HG02852 (cell line): ENCODE measurements at regions not wholly inside any gene's neighbourhood (a gene's known extent, or its start where the extent isn't known, plus 50 kb on each side); places are given as distances from the start of the nearest gene placed in this dataset.
"Not testable (repeated sequence)": the region's sequence is repeated elsewhere in the genome, so short reads cannot be mapped to it uniquely, and the experiment has no call there.

Experiments
- ATAC-seq: cut with Tn5 transposase; IDR thresholded peaks from one replicate; pipeline ENCODE4 v1.9.1; 2021; ENCODE audit warnings: mild to moderate bottlenecking, moderate library complexity; ENCODE audit not compliant: unreplicated experiment

DNA sequence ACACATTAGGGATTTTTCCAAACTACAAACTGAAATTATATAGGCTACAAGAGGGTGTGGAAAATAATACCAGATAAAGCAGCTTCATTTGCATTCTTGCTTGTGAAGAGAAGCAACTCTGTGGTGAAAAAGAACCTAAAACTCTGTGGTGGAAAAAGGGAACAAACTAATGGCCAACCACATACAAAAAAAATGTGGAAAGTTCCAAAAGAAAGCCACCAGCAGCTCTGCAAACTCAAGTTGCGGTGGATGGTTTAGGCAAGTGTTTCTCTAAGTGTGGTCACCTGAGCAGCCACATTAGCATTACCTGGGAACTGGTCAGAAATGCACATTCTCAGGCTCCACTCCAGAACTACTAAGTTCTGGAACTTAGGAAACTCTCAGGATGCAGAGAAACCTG is 586.4 kb downstream of the ACTL7B start:
- no peak for ATAC-seq

DNA sequence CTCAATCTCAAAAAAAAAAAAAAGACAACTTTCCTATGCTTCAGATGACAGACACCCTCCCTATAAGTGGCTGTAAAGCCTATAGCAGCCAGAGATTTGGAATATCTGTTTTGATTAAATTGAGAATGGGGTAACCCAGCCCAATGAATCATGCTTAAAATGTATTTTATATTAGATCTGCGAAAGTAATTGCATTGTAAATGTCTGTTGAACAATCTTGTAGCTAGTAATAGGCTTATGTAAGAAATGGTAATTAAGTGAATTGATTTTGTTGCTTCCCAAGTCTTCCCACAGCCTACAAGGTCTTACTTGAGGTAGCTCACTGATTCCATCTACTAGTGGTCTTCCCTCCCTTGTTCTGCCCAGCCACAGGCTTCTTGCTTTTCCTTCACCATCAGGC is 590.7 kb downstream of the ACTL7B start:
- no peak for ATAC-seq

DNA sequence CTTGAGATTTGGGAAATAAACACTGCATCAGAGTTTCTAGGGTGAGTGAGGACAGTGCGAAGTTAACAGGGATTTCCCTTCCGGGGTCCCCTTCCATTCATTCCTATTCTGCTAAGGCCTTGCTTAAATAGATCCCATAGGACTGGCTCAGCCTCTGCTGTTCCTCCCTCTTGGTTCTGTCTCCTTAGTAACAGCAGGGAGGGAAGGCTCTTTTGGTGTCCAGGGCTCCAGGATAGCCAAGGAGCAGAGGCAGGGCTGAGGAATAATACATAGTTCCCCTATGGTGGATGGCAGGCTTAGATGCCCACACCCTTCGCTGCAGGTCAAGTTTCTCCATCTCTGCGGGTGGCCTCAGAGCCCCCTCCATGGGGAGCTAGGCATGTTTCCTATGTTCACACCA is 591.7 kb downstream of the ACTL7B start:
- ATAC-seq = no peak

DNA sequence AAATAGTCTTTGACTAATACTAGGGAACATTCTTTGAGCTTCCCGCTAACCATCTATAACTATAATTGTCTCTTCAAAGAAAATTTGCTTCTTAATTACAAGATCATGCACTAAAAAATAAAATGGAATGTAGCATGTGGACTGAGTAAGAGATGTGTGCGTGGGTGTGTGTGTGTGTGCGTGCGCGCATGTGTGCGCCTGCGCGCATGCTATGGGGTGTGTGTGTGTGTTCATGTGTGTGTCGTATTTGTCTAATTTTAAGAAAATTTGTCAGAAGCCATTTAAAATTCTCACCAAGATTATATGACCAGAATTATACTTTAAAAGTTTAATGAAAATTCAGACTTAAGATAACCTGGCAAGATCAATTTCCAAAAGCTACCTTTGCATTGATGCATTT is 593.0 kb downstream of the ACTL7B start:
- ATAC-seq = no peak

DNA sequence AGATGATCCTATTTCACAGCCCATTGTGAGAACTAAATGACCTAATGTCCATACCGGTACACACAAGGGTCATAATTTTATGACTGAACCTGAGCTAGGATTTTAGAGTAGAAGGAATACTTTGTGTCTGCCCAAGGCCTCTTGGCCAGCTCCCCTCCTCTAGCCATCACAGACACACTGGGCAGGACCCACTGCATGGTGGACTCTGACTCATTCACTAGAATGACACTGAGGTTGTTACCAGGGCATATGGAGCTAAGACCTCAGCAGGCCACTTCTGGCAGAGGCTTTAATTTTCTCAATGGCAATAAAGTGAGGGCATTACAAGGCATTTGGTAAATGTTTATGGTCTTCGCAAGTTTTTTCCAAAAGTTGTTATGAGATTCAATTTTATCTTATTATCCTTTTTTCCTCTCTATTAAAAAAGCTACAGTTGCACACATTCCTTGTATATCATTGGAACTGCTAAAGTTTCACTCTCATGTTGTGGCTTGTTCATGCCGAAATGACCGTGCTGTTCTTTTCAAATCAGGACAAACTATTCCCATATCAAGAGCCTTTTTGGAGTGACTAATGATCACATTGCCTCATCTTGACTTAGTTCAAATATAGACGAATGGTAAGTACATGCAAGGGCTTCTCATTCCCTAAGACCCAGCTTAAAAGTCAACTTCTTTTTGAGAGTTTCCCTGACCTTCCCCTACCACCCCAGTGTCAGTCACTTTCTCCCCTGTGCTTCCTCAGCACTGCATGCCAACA is 595.7 kb downstream of the ACTL7B start:
- ATAC-seq = no peak

DNA sequence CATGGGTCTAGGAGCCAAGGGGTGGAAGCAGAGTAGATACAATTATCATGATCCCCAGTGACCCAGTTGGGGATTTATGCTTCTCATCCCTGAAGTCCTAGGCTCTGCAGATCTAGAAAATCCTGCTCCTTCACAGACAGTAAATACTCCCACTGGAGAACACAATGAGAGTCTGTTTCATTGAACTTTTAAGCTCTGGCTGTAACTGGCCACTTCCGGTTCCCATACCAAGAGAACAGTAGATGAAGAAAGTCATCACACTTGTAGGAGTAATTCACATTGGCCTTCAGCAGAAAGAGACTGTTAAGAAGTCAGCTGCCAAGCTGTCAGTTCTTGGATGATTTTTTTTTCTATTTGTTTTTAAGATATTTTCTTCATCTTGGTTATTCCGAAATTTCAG is 597.1 kb downstream of the ACTL7B start:
- ATAC-seq = no peak

DNA sequence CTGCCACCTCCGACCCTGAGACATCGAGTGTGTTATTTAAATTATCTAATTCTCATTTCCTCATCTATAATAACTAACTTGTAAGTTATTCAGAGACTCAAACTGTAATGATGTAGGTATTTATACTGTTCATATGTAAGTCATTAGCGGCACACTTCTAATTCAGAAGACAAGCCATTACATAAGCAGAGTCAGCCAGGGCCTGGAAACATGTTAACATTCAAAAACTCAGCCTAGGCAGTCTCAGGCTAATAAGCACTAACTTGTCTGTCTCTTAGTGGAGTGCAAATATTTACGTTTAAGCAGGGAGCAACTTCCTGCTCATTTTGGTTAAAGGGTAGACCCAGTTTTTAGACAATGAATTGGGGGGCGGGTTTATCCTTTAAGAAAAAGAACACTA is 598.4 kb downstream of the ACTL7B start:
- no peak for ATAC-seq

DNA sequence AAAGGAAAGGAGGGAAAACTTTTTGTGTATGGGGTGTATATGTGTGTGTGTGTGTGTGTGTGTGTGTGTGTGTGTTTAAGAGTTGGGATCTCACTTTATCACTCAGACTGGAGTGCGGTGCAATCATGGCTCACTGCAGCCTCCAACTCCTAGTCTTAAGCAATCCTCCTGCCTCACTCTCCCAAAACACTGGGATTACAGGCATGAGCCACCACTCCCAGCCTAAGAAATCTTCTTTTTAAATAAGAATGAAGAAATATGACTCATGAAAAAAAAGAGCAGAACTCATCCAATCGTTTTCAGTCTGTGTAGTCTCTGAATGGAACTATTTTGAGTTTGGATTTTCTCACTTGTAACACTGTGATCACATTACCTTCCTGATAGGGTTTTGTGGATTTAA is 601.5 kb downstream of the ACTL7B start:
- ATAC-seq = no peak

DNA sequence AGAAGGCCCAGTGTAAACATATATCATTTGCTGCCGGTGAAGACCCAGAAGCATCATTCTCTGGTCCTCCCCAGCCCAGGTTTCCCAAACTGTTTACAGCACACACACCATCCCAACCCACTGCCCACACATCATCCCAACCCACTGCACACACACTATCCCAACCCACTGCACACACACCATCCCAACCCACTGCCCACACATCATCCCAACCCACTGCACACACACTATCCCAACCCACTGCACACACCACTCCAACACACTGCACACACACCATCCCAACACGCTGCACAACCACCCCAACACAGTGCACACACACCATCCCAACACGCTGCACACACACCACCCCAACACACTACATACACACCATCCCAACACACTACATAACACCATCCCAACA is 608.4 kb downstream of the ACTL7B start:
- ATAC-seq = not testable (repeated sequence)

DNA sequence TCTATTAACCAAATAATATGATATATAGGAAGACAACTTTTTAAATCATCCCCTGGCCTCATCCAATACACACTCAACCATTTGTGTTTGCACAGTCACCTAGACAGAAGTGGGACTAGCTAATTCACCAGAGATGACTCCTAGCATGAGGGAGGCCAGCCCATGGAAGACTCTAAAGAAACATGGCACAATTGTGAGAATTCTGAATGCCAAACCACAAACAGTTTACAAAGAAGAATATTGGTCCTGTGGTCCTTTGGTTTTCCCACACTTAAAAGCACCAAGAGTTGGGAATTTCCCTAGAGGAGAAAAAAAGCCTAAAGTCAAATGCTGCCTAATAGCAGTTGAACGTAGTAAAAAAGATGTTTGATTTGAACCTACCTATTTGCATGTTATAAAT is 609.9 kb downstream of the ACTL7B start:
- no peak for ATAC-seq

DNA sequence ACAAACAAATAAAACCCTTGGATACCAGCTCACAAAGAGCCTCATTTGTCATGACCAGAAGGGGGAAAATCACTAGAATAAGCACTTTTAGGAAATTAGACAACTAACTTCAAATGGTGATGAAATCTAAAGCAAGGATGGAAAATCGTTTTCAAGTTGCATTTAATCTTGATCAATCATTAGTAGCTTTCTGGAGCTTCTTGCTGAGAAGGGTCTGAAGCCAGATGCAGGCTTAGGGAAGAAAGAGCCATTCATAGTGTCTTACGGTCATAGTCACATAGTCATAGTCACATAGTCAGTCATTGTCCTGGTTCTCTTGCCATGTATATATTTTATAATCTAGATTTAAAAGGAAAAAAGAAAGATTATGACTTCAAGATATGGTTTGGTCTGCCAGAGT is 610.5 kb downstream of the ACTL7B start:
- no peak for ATAC-seq

DNA sequence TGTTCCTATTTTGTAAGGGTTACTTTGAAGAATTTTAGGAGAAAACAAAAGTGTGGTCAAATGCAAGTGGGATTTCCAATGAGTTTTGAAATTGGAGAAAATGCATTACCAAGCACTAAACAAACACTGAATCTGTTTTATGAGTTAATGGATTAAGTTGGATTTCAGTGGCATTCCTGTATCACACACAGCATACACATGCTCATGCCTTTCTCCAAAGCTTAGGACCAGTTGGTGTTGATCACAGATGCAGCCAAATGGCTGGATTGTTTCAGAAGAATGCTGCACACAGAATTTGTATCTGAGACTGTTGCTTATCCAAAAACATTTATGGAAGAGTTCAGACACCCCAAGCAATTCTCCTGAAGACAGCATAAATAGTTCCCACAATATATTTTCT is 611.1 kb downstream of the ACTL7B start:
- ATAC-seq = no peak

DNA sequence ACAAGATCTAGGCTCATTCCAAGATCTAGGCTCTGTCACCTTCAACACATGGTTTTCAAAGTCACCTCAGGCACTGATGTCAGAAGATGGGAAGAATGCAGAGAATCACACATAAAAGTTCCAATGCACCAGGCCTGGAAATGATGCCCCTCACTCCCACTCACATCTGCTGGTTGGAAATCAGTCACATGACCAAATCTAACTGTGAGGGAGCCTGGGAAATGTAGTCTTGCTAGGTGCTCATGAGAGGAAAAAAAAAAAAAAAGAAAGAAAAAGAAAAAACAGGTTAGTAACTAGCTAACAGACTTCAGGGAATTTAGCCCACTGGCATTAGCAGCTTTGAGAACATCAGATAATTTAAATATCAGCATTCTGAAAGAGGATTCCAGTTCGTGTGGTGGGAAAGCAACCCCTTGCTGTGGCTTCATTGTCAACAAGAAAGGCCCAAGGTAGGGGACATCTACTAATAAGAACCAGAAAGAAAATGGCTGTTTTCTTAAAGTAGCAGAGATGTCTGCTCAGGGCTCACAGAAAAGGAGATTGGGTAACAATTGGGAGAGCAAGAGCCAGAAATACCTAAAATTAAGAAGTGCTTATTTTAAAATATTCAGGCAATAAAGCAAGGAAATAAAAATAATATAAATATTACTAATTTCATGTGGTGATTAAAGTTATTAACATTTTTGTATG is 614.3 kb downstream of the ACTL7B start:
- no peak for ATAC-seq

DNA sequence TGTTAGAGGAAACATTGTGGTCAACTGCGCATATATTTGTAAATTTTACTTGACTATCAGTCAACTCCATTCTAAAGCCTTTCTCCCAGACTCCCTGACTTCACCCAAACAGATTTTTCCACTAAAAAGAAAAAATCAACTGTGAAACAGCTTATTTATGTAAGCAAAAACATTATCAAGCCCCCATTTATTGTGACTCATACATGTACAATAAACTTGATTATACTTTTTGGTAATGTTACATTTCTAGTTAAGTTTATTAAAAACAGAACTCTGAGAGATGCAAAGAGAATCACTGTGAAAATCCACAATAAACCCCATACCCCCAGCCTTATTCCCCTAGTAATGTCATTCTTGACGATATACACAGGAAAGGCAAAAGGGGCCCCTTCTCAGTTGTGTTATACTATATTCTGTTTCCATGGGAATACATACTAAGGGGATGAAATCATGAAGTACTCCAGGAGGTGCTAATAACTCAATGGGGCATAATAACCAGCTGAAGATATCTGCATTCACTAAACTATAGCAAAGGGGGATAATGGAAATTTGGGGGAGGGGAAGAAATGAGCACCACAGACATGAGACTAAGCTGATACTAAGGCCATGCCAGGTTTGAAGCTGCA is 616.0 kb downstream of the ACTL7B start:
- ATAC-seq = no peak

DNA sequence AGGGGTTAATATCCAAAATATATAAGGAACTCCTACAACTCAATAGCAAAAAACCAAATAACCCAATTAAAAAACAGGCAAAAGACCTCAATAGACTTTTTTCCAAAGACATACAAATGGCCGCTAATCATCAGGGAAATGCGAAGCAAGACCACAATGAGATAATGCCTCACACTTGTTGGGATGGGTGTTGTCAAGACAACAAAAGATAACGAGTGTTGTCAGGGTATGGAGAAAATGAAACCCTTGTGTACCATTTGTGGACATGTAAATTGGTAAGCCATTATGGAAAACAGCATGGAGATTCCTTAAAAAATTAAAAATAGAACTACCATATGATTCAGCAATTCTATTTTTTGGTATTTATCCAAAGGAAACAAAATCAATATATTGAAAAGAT is 620.2 kb downstream of the ACTL7B start:
- no peak for ATAC-seq

DNA sequence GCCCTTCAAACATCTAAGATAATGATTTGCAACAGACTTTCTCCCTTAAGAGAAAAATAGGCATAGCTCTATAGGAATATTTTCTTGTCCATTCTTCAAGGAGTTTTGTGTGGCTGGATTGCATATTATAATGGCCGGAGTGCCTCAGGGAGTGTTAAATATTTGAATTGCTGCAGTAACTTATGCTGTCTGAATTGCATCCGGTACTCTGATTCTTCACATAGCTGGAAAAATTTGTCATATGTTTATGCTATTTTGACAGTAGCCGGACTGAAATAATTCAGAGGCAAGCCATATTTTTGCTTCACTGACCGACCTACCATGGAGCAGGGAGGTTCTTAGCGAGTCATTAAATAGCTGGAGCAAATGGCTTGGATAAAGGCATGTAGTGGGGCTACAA is 621.0 kb downstream of the ACTL7B start:
- no peak for ATAC-seq

DNA sequence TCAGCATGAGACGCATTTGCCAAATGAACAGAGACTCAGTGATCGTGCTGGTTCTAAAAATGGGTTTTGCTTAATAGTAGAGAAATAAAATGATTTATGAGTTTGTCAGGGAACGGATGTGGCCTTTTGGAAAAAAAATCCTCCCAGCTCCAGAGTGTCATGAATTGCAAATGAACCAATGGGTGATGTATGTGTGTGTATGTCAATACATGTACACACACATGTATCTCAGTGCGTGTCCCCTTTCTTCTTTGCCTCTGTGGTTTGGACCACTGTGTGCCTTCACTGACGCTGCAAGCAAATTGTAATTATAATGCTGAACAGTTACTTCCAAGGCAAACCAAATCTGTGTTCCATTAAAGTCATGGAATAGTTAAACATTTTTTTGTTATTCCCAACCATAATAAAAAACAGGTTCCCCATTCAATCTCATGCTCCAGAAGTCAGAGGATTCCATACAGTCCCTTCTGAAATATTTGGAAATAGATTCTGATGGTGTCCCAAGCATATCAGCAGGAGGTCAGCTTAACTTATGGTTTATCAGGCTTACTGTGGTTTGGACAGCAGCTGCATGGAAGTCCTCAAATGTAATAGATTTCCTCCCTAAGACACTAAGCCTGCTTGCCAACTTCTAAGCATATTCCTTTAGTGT is 630.5 kb downstream of the ACTL7B start:
- ATAC-seq = no peak

DNA sequence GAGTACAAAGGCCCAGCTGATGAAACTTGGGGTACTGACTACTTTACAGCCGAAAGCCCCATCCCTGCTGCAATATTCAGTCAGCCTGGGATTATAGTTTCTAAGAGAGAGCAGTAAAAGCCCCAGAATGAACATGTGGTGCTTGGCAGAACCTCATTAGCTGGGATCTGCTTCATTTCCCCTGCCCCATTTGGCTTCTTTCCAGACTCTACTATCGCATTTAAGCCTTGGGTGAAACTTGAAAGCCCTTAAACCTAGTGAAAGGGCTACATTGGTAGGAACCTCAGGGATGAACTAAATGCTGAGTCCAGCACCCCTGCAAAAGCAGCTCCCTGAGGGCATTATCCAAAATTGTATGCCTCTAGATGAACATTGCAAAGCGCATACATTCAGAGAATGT is 631.1 kb downstream of the ACTL7B start:
- ATAC-seq = no peak

DNA sequence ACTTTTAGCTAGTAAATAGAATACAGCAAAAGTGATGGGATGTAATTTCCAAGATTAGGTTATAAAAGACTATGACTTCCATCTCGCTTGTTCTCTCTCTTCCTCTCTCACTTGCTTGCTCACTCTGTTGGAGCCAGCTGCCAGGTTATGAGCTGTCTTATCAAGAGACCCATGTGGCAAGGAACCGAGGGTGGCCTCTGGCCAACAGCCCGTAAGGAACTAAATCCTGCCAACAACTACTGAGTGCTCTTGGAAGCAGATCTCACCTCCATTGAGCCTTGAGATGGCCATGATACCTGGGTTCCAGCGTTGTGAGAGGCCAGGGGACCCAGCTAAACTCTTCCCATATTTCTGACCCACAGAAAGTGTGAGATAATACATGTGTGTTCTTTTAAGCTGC is 636.1 kb downstream of the ACTL7B start:
- ATAC-seq = no peak

DNA sequence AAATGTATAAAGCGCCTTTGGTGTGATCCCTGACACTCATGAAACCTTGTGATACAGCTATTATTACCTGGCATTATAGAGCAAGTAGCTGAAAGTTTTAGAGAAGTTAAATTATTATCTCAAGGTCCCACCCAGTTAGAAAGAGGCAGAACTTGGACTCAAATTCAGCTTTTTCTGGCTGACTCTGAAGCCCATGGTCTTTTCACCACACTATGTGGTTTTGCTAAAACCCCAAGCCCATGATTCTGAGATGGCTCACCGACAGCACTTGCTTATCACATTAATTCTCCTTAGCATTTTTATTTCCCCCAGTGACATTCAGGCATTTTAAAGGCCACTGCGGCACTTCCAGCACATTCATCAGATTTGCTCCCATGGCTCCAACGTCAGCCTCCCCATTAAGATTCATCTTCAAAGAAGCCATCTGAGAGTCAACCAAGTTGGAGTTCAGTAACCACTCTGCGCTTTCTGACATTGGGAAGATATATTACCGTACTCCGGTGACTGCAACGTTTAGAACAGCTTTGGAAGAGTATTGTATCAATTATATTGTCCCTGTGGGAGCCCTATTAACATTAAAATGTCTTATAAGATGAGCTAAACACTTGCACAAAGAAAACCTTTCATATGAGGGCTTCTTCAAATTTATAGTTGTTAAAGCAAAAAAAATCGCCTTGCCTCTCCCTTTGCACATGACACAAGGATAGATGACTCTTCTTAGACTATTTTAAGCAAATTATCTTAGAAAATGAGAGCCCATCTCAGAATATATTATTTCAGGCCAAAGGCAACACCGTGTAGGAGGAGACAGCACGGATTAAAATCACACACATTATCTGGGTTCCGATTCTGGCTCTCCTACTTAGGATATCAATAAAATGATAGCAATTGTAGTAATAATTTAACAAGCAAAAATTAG is 638.1 kb downstream of the ACTL7B start:
- no peak for ATAC-seq

DNA sequence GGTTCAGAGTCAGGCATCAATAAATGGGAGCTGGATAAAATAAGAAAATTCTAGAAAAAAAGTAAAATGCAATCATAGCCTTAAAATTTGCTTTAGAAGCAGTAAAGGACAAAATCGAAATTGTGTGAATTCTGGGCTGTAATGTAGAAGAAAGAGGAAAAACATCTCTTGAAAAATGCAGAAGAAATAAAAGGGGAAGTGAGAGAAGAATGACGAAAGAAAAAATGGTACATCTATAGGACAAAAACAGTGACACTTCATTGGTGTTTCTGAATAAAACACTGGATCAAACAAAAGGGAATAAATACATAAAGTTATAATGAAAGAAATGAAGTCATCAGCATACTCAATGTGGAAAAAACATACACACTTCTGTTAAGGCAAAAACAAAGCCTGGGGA is 642.3 kb downstream of the ACTL7B start:
- no peak for ATAC-seq
